HuH-7 (cell line): ENCODE measurements at regions not wholly inside any gene's neighbourhood (a gene's known extent, or its start where the extent isn't known, plus 50 kb on each side); places are given as distances from the start of the nearest gene placed in this dataset.
"Not testable (repeated sequence)": the region's sequence is repeated elsewhere in the genome, so short reads cannot be mapped to it uniquely, and the experiment has no call there.

Source experiments
- DNase-seq: peaks from one replicate; pipeline ENCODE4 v3.0.0; 2011; ENCODE audit warnings: low spot score

GRCh38 chr16:79407005-79407404, 193.5 kb downstream of the MAF start:
- no peak for DNase-seq

GRCh38 chr16:79404571-79404970, 196.0 kb downstream of the MAF start:
- DNase-seq = no peak

- DNase-seq = no peak
These were observed 197.0 kb downstream of the MAF start for GRCh38 chr16:79403534-79403933.

GRCh38 chr16:79402920-79403319, 197.6 kb downstream of the MAF start:
- DNase-seq = no peak

GRCh38 chr16:79402356-79402755, 198.2 kb downstream of the MAF start:
- no peak for DNase-seq

- no peak for DNase-seq
These were observed 198.8 kb downstream of the MAF start for GRCh38 chr16:79401782-79402181.

GRCh38 chr16:79401157-79401556, 199.4 kb downstream of the MAF start:
- DNase-seq = no peak

GRCh38 chr16:79400462-79401149, 199.9 kb downstream of the MAF start:
- DNase-seq = no peak

GRCh38 chr16:79395591-79395990, 204.9 kb downstream of the MAF start:
- no peak for DNase-seq

GRCh38 chr16:79394206-79394605, 206.3 kb downstream of the MAF start:
- no peak for DNase-seq

- no peak for DNase-seq
These were observed 207.0 kb downstream of the MAF start for GRCh38 chr16:79393564-79393963.

GRCh38 chr16:79393127-79393526, 207.4 kb downstream of the MAF start:
- no peak for DNase-seq

- DNase-seq = no peak
These were observed 208.5 kb downstream of the MAF start for GRCh38 chr16:79392081-79392480.

- DNase-seq = no peak
These were observed 209.1 kb downstream of the MAF start for GRCh38 chr16:79391395-79391794.

- DNase-seq = no peak
These were observed 210.0 kb downstream of the MAF start for GRCh38 chr16:79390481-79391051.

GRCh38 chr16:79388396-79388795, 212.1 kb downstream of the MAF start:
- no peak for DNase-seq

GRCh38 chr16:79386299-79386698, 214.2 kb downstream of the MAF start:
- no peak for DNase-seq

- no peak for DNase-seq
These were observed 218.9 kb downstream of the MAF start for GRCh38 chr16:79381603-79382042.

- no peak for DNase-seq
These were observed 219.4 kb downstream of the MAF start for GRCh38 chr16:79380995-79381602.

- no peak for DNase-seq
These were observed 221.4 kb downstream of the MAF start for GRCh38 chr16:79379095-79379494.

- not testable (repeated sequence) for DNase-seq
These were observed 223.5 kb downstream of the MAF start for GRCh38 chr16:79377082-79377481.

GRCh38 chr16:79375351-79375750, 225.2 kb downstream of the MAF start:
- no peak for DNase-seq

GRCh38 chr16:79372503-79373184, 227.9 kb downstream of the MAF start:
- DNase-seq = no peak
